ENCODE measurements at regions not wholly inside any gene's neighbourhood (a gene's known extent, or its start where the extent isn't known, plus 50 kb on each side); places are given as distances from the start of the nearest gene placed in this dataset.

DNA sequence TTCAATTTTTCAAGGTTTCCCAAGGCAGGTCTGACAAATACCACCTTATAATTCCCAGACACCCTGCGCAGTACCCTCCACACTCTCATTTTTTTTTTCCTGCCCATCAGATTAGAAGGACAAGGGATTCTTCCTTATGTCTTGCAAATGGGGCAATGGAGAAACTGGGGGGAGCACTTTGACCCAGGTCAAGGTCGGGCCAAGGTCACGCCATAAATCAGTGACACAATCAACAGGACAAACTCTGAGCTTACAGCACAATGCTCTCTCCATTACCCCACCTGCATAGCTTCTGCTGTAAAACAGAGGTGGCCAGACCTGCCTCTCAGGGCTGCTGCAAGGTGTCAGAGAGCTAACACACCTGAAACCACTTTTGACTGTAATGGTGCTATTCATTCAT lies 254.4 kb upstream of the ZMIZ1 start:
- intact Hi-C loops (cut with micrococcal nuclease): no loop called here
- peaks cover 0 to 2% (median 0%) of the 10 kb centered on the region in 4 experiments for H3K27me3 ChIP-seq (replicated peaks in 1 of 4; ENCODE audit: control extremely low read depth in 1 of 4, control insufficient read depth in 3 of 4, insufficient read depth in 4 of 4, low read length in 3 of 4)
- Mint-ChIP-seq H3K4me1 (no peaks in the 10 kb centered on the region), H3K27me3 (peaks cover 33% of the 10 kb centered on the region), H3K9me3 (ENCODE audit: insufficient read depth) (no peaks in the 10 kb centered on the region), H3K4me3 (no peak overlapping the region), H3K27ac (no peak overlapping the region)
- no peaks in the 10 kb centered on the region for H3K36me3 ChIP-seq (replicated peaks in 1 of 2; ENCODE audit: control extremely low read depth in 1 of 2, control insufficient read depth in 1 of 2, extremely low read depth in 1 of 2, insufficient read depth in 2 of 2, low read length in 1 of 2)
- CTCF ChIA-PET: no interaction called here
- DNase-seq (no peak), ATAC-seq (ENCODE audit: low read depth) (no peak)
- no peaks in the 10 kb centered on the region for H3K4me1 ChIP-seq (ENCODE audit: control insufficient read depth in 2 of 2, insufficient read depth in 2 of 2, low read length in 2 of 2)
- H3K27ac ChIP-seq (ENCODE audit: low read length in 2 of 2): no peak overlapping the region
- H3K4me2 ChIP-seq (replicated peaks; ENCODE audit: low read depth, low read length, poor library complexity, severe bottlenecking): no peak overlapping the region
- H2AFZ ChIP-seq (ENCODE audit: insufficient read depth, low read depth, low read length, poor library complexity, severe bottlenecking): no peak overlapping the region
- TF ChIP-seq EZH2 (IDR thresholded peaks at IDR 0.05; ENCODE audit: borderline replicate concordance, insufficient read depth, low read depth, low read length, poor library complexity, severe bottlenecking) (no peak), CTCF (IDR thresholded peaks at IDR 0.05) (no peak)
- no peaks in the 10 kb centered on the region for H3K79me2 ChIP-seq (ENCODE audit: control insufficient read depth, insufficient read depth, low read length)
- POLR2A ChIA-PET: no interaction called here
- H3K4me3 ChIP-seq (ENCODE audit: control extremely low read depth in 1 of 5, extremely low read depth in 1 of 5, insufficient read depth in 1 of 5, low read depth in 2 of 5, low read length in 4 of 5): no peak overlapping the region
- H4K20me1 ChIP-seq (ENCODE audit: control insufficient read depth, insufficient read depth, low read length, poor library complexity, severe bottlenecking): no peaks in the 10 kb centered on the region
- no peak overlapping the region for H3K9ac ChIP-seq (ENCODE audit: low read length)
- no peaks in the 10 kb centered on the region for H3K9me3 ChIP-seq (ENCODE audit: control extremely low read depth in 1 of 3, control insufficient read depth in 2 of 3, insufficient read depth in 1 of 3, low read length in 2 of 3)
- 74% methylated on average over 2 of the region's 3 CpGs for WGBS (ENCODE audit: insufficient coverage)

GRCh38 chr10:78815702-78816334 lies 252.9 kb upstream of the ZMIZ1 start:
- DNase-seq: no peak
- Histone ChIP-seq H3K36me3 (replicated peaks in 1 of 2; ENCODE audit: control extremely low read depth in 1 of 2, control insufficient read depth in 1 of 2, extremely low read depth in 1 of 2, insufficient read depth in 2 of 2, low read length in 1 of 2) (no peaks in the 10 kb centered on the region), H3K4me1 (ENCODE audit: control insufficient read depth in 2 of 2, insufficient read depth in 2 of 2, low read length in 2 of 2) (no peaks in the 10 kb centered on the region), H3K4me3 (ENCODE audit: control extremely low read depth in 1 of 5, extremely low read depth in 1 of 5, insufficient read depth in 1 of 5, low read depth in 2 of 5, low read length in 4 of 5) (no peak overlapping the region), H3K9me3 (ENCODE audit: control extremely low read depth in 1 of 3, control insufficient read depth in 2 of 3, insufficient read depth in 1 of 3, low read length in 2 of 3) (no peaks in the 10 kb centered on the region), H4K20me1 (ENCODE audit: control insufficient read depth, insufficient read depth, low read length, poor library complexity, severe bottlenecking) (no peaks in the 10 kb centered on the region), H3K27ac (ENCODE audit: low read length in 2 of 2) (no peak overlapping the region), H3K27me3 (replicated peaks in 1 of 4; ENCODE audit: control extremely low read depth in 1 of 4, control insufficient read depth in 3 of 4, insufficient read depth in 4 of 4, low read length in 3 of 4) (peaks cover 0 to 2% (median 0%) of the 10 kb centered on the region in 4 experiments), H3K79me2 (ENCODE audit: control insufficient read depth, insufficient read depth, low read length) (no peaks in the 10 kb centered on the region), H2AFZ (ENCODE audit: insufficient read depth, low read depth, low read length, poor library complexity, severe bottlenecking) (no peak overlapping the region), H3K4me2 (replicated peaks; ENCODE audit: low read depth, low read length, poor library complexity, severe bottlenecking) (no peak overlapping the region), H3K9ac (ENCODE audit: low read length) (no peak overlapping the region)
- TF ChIP-seq CTCF (IDR thresholded peaks at IDR 0.05) (no peak), EZH2 (IDR thresholded peaks at IDR 0.05; ENCODE audit: borderline replicate concordance, insufficient read depth, low read depth, low read length, poor library complexity, severe bottlenecking) (no peak)
- Mint-ChIP-seq H3K4me3 (no peak overlapping the region), H3K4me1 (no peaks in the 10 kb centered on the region), H3K9me3 (ENCODE audit: insufficient read depth) (no peaks in the 10 kb centered on the region), H3K27ac (no peak overlapping the region), H3K27me3 (peaks cover 34% of the 10 kb centered on the region)
- POLR2A ChIA-PET: no interaction called here
- CTCF ChIA-PET: no interaction called here
- WGBS (ENCODE audit: insufficient coverage): no CpG with 5 or more reads among the region's 2 CpGs
- intact Hi-C loops (cut with micrococcal nuclease): no loop called here
- ATAC-seq (ENCODE audit: low read depth): no peak
